DMS 273 treated with DMSO at 0.1 percent for 48 hours (cell line): ENCODE measurements at regions not wholly inside any gene's neighbourhood (a gene's known extent, or its start where the extent isn't known, plus 50 kb on each side); places are given as distances from the start of the nearest gene placed in this dataset.

Experiments
- DNase-seq: peaks from one replicate; lab custom pipeline; 2025; lab: John Stamatoyannopoulos, UW

GRCh38 chr13:69571606-69572323 is 535.9 kb upstream of the ATXN8OS start:
- DNase-seq: no peak

GRCh38 chr13:69567514-69567913 is 540.1 kb upstream of the ATXN8OS start:
- DNase-seq: no peak

GRCh38 chr13:69566104-69566716 is 541.4 kb upstream of the ATXN8OS start:
- DNase-seq: no peak

GRCh38 chr13:69565334-69565733 is 542.3 kb upstream of the ATXN8OS start:
- DNase-seq: no peak

GRCh38 chr13:69556540-69557196 is 551.0 kb upstream of the ATXN8OS start:
- no peak for DNase-seq

GRCh38 chr13:69553976-69554375 is 553.6 kb upstream of the ATXN8OS start:
- peak; percentile 65 for DNase-seq

- DNase-seq: no peak
Observed at GRCh38 chr13:69551193-69551592, 556.4 kb upstream of the ATXN8OS start.

- no peak for DNase-seq
Observed at GRCh38 chr13:69547780-69548179, 559.8 kb upstream of the ATXN8OS start.

GRCh38 chr13:69545551-69545950 is 562.1 kb upstream of the ATXN8OS start:
- DNase-seq: no peak

- DNase-seq: no peak
Observed at GRCh38 chr13:69524459-69525150, 583.0 kb upstream of the ATXN8OS start.

GRCh38 chr13:69496981-69497380 is 610.6 kb upstream of the ATXN8OS start:
- DNase-seq: peak; percentile 46

GRCh38 chr13:69495096-69495495 is 612.5 kb upstream of the ATXN8OS start:
- no peak for DNase-seq

- no peak for DNase-seq
Observed at GRCh38 chr13:69487576-69487975, 620.0 kb upstream of the ATXN8OS start.

GRCh38 chr13:69485991-69486592 is 621.5 kb upstream of the ATXN8OS start:
- DNase-seq: no peak

- no peak for DNase-seq
Observed at GRCh38 chr13:69477451-69477850, 630.2 kb upstream of the ATXN8OS start.

GRCh38 chr13:69474011-69474685 is 633.5 kb upstream of the ATXN8OS start:
- no peak for DNase-seq

GRCh38 chr13:69468624-69469023 is 639.0 kb upstream of the ATXN8OS start:
- no peak for DNase-seq

GRCh38 chr13:69461397-69461796 is 646.2 kb upstream of the ATXN8OS start:
- peak; percentile 26 for DNase-seq

GRCh38 chr13:69459346-69459745 is 648.3 kb upstream of the ATXN8OS start:
- no peak for DNase-seq

- DNase-seq: no peak
Observed at GRCh38 chr13:69458013-69458412, 649.6 kb upstream of the ATXN8OS start.

- DNase-seq: peak; percentile 61
Observed at GRCh38 chr13:69450245-69450644, 657.4 kb upstream of the ATXN8OS start.

- no peak for DNase-seq
Observed at GRCh38 chr13:69425235-69425634, 682.4 kb upstream of the ATXN8OS start.
